HT-29 (cell line): ENCODE measurements at regions not wholly inside any gene's neighbourhood (a gene's known extent, or its start where the extent isn't known, plus 50 kb on each side); places are given as distances from the start of the nearest gene placed in this dataset. TPM values are rescaled to one million over a fixed set of nuclear protein-coding genes. Genes with fewer than 3 reads are reported as not detected.

Experiments used
- small RNA-seq: library from RNA; depleted of rRNA; stranded (forward); fragments of <200 nt; gene quantifications from one replicate; pipeline ENCODE3, GENCODE V24; 2014

Small RNA genes lying in the stretch of these regions (small RNA-seq; reads per million reads assigned to genes)
- gene RF00019 = not detected
- 0.72 reads per million, percentile 10 among the genes with 10 or more reads in this experiment for gene RNA5SP318
- gene SNRPEP8 = not detected
